GM19099 (cell line): ENCODE measurements at regions not wholly inside any gene's neighbourhood (a gene's known extent, or its start where the extent isn't known, plus 50 kb on each side); places are given as distances from the start of the nearest gene placed in this dataset.

Experiments used
- POLR2A ChIP-seq: IDR thresholded peaks from 3 replicates; pipeline ENCODE4 v1.6.1; 2011; ENCODE audit warnings: low read depth; ENCODE audit not compliant: insufficient read length; ENCODE audit errors: extremely low read depth

- no peak for TF ChIP-seq POLR2A
These were observed 191.7 kb upstream of the CAMK1G start for GRCh38 chr1:209391792-209392191.

- TF ChIP-seq POLR2A: no peak
These were observed 188.3 kb upstream of the CAMK1G start for GRCh38 chr1:209395169-209395568.

GRCh38 chr1:209397371-209397770 is 186.1 kb upstream of the CAMK1G start:
- TF ChIP-seq POLR2A: no peak

- no peak for TF ChIP-seq POLR2A
These were observed 185.6 kb upstream of the CAMK1G start for GRCh38 chr1:209397910-209398309.

- TF ChIP-seq POLR2A: no peak
These were observed 185.1 kb upstream of the CAMK1G start for GRCh38 chr1:209398313-209398991.

- no peak for TF ChIP-seq POLR2A
These were observed 183.7 kb upstream of the CAMK1G start for GRCh38 chr1:209399800-209400199.

GRCh38 chr1:209400351-209401220 is 182.9 kb upstream of the CAMK1G start:
- TF ChIP-seq POLR2A: no peak

GRCh38 chr1:209402697-209403096 is 180.8 kb upstream of the CAMK1G start:
- TF ChIP-seq POLR2A: no peak

- TF ChIP-seq POLR2A: no peak
These were observed 179.6 kb upstream of the CAMK1G start for GRCh38 chr1:209403921-209404320.

GRCh38 chr1:209404577-209404976 is 178.9 kb upstream of the CAMK1G start:
- no peak for TF ChIP-seq POLR2A

- TF ChIP-seq POLR2A: no peak
These were observed 178.2 kb upstream of the CAMK1G start for GRCh38 chr1:209405183-209405814.

GRCh38 chr1:209406168-209406567 is 177.3 kb upstream of the CAMK1G start:
- no peak for TF ChIP-seq POLR2A

- no peak for TF ChIP-seq POLR2A
These were observed 176.9 kb upstream of the CAMK1G start for GRCh38 chr1:209406595-209406994.

GRCh38 chr1:209409780-209410179 is 173.7 kb upstream of the CAMK1G start:
- no peak for TF ChIP-seq POLR2A

GRCh38 chr1:209411491-209411929 is 172.0 kb upstream of the CAMK1G start:
- no peak for TF ChIP-seq POLR2A

- no peak for TF ChIP-seq POLR2A
These were observed 171.5 kb upstream of the CAMK1G start for GRCh38 chr1:209412036-209412435.
